ENCODE measurements at regions not wholly inside any gene's neighbourhood (a gene's known extent, or its start where the extent isn't known, plus 50 kb on each side); places are given as distances from the start of the nearest gene placed in this dataset.

DNA sequence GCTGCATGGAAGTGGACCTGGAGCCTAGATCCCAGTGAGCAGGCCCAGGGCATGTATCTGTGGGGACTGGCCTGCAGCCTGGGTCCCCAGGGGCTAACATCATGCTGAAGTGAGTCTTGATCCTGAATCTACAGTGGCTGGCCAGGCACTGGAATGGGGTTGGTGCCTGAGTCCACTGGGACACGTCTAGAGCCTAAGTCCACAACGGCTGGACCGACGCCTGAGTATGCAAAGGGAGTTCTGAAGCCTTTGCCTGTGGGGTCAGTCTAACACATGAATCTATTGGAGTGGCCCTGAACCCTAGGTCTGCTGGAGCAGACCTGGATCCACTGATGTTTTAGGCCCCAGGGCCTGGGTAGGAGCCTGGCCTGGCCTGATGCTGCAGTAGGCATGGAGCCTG is 665.5 kb downstream of the DCDC2C start:
- H3K9me3 Mint-ChIP-seq = peaks cover 17% of the 10 kb centered on the region
- no peak overlapping the region for H3K4me3 Mint-ChIP-seq
- ATAC-seq = no peak
- H3K4me1 Mint-ChIP-seq = no peaks in the 10 kb centered on the region
- no peaks in the 10 kb centered on the region for H3K36me3 Mint-ChIP-seq
- H3K27me3 Mint-ChIP-seq = no peaks in the 10 kb centered on the region
- no peak overlapping the region for H3K27ac Mint-ChIP-seq

DNA sequence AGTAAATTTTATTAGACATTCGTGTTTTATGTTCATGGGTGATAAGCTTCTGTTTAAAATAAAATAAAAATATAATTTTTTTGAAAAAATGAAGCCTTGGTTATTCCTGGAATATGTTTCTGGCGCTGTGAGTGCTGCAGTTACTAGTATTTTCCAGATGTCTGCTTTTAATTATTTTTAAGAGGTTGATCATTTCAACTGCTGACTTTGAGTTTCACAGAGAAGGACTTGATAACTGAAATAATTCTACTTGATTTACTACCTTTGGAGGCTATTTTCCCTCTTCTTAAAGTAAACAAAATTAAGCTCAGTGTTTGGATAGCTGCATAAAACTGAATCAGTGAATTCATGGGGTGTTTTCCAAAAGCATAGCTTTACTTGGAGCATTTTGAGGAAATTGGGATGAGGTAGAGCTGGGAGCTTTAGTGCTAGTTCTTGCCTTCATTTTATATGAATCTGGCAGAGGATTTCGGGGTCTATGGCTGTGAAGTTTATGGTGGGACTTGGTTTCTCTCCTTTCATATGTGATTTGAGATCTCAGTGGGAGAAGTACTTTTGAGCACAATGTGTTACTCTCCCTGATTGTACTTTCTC is 666.5 kb downstream of the DCDC2C start:
- H3K27me3 Mint-ChIP-seq = no peaks in the 10 kb centered on the region
- no peak overlapping the region for H3K27ac Mint-ChIP-seq
- H3K4me1 Mint-ChIP-seq = no peaks in the 10 kb centered on the region
- no peaks in the 10 kb centered on the region for H3K36me3 Mint-ChIP-seq
- ATAC-seq = no peak
- H3K4me3 Mint-ChIP-seq = no peak overlapping the region
- H3K9me3 Mint-ChIP-seq = peaks cover 17% of the 10 kb centered on the region

DNA sequence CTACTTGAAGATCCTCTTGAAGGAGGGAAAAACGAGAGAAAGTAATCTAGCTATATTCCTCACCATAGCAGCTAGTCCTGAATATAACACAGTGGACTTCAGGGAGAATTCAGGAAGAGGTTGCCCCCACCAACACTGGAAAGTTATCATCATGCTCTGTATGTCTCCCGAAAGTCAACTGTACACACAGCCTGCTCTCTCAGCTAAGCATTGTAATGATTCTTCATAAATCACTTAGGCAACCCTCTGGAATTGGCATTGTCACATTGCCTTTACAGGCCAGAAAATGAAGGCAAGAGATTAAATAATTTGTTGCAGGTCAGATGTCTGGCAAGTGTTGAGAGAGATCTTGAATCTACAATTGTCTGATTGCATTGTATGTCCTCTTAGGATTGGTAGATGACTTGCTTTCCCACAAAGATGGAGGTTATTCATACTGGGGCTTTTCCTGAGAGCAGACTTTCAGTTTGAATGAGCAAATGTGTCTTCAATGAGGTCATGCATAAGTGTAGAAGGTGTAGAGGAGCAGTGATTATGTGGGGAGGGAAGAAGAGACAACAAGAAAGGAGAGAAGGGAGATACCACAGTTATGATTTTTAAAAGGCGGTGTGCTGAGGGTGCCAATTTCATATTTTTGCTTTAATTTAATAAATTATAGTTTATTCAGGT is 667.2 kb downstream of the DCDC2C start:
- Mint-ChIP-seq H3K36me3 (no peaks in the 10 kb centered on the region), H3K27me3 (no peaks in the 10 kb centered on the region), H3K9me3 (peaks cover 17% of the 10 kb centered on the region), H3K27ac (no peak overlapping the region), H3K4me3 (no peak overlapping the region), H3K4me1 (no peaks in the 10 kb centered on the region)
- ATAC-seq = no peak

DNA sequence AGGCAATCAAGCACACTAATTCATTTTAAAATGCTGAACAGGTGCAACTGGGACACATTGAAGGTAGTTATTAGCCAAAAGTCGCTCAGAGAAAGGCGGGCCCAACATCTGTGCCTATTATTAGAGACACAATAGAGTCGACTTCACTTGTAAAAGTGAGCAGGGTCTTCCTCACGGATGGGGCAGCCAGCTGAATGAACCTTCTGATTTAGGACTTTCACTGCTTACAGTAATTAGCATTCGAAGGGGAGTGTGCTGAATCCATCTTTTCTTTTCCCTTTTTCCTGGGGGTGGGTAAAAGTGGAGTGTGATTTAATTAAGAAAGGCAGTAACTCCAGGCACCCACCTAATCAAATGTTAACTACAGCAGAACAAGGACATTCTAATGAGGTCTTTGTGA is 677.7 kb downstream of the DCDC2C start:
- H3K27me3 Mint-ChIP-seq = no peaks in the 10 kb centered on the region
- ATAC-seq = no peak
- no peaks in the 10 kb centered on the region for H3K36me3 Mint-ChIP-seq
- H3K4me1 Mint-ChIP-seq = no peaks in the 10 kb centered on the region
- H3K27ac Mint-ChIP-seq = no peak overlapping the region
- H3K4me3 Mint-ChIP-seq = no peak overlapping the region
- H3K9me3 Mint-ChIP-seq = peaks cover 8% of the 10 kb centered on the region

DNA sequence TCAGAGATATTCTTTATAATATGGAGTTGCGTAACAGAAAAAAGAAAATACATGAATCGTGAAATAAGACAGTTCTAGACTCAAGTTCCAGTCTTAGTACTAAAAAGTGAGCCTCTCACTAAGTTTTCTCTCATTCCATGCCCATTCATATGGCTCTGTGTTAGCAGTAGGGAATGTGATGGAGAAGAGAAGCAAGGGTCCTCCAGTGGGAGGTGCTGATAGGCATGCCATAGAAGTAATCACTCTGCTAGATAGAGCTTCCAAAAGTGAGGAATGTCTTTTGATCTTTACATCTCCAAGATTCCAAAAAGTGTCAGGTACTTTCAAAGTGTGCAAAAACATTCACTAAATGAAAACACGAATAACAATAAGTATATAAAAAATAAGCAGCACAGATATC is 678.4 kb downstream of the DCDC2C start:
- Mint-ChIP-seq H3K27ac (no peak overlapping the region), H3K4me1 (no peaks in the 10 kb centered on the region), H3K36me3 (no peaks in the 10 kb centered on the region), H3K9me3 (peaks cover 6% of the 10 kb centered on the region), H3K4me3 (no peak overlapping the region), H3K27me3 (no peaks in the 10 kb centered on the region)
- no peak for ATAC-seq

DNA sequence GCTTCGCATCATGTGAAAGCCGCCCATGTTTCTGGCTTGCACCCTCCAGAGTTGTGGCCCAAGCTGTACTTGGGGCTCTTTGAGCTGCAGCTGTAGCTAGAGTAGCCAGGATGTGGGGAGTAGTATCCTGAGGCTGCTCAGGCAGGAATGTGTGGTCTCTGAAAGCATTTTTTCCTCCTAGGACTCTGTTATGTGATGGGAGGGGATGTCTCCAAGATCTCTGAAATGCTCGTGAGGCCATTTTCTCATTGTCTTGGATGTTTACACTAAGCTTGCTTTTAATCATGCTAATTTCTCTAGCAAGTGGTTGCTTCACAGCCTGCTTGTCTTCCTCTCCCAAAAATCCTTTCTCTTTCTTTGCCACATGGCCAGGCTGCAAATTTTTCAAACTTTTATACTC is 687.6 kb downstream of the DCDC2C start:
- H3K4me1 Mint-ChIP-seq = no peaks in the 10 kb centered on the region
- no peak for ATAC-seq
- no peak overlapping the region for H3K27ac Mint-ChIP-seq
- H3K36me3 Mint-ChIP-seq = no peaks in the 10 kb centered on the region
- H3K4me3 Mint-ChIP-seq = no peak overlapping the region
- H3K27me3 Mint-ChIP-seq = no peaks in the 10 kb centered on the region
- H3K9me3 Mint-ChIP-seq = peaks cover 13% of the 10 kb centered on the region

DNA sequence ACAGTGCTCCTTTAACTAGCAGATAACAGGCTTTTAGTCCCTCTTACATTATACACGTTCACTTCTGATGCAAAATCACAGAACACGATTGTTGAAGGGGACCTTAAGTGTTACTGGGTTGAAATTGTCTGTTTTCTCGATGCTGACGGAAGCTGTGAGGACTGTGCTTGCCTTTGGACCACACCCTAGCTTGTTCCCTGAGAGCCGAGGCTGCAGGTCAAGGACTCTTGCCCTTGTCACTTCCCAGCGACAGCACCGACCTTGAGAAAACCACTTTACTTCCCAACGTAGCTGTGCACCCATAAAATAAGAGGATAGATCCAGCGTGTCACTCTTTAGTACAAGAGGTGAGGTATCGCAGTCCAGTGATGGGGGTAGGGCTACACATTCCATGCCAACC is 701.0 kb downstream of the DCDC2C start:
- Mint-ChIP-seq H3K9me3 (peaks cover 3% of the 10 kb centered on the region), H3K4me1 (no peaks in the 10 kb centered on the region), H3K27me3 (no peaks in the 10 kb centered on the region)

DNA sequence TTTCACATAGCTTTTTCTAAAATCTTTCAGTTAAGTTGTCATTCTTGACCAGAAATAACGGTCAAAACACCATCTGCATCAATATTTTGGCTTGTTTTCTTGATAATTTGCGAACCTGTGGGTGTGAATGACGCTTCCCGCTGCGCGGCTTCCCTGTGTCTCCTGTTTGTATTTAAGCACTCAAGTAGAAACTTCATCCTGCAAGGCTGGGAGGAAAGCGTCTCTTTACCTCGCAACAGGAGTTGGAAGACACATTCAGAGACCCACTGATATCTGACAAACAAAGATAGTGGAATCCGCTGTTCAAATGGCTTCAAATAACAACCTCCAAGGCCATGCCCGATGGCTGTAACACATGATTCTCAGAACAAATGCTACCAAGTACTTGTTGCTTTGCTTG is 704.9 kb downstream of the DCDC2C start:
- H3K36me3 Mint-ChIP-seq = no peaks in the 10 kb centered on the region
- H3K4me1 Mint-ChIP-seq = no peaks in the 10 kb centered on the region
- no peaks in the 10 kb centered on the region for H3K27me3 Mint-ChIP-seq
- H3K4me3 Mint-ChIP-seq = no peak overlapping the region
- ATAC-seq = no peak
- H3K27ac Mint-ChIP-seq = no peak overlapping the region
- H3K9me3 Mint-ChIP-seq = peaks cover 2% of the 10 kb centered on the region

More for the DNA sequence above, 701.0 kb downstream of the DCDC2C start:
- Mint-ChIP-seq H3K36me3 (no peaks in the 10 kb centered on the region), H3K27ac (no peak overlapping the region), H3K4me3 (no peak overlapping the region)
- ATAC-seq = no peak

DNA sequence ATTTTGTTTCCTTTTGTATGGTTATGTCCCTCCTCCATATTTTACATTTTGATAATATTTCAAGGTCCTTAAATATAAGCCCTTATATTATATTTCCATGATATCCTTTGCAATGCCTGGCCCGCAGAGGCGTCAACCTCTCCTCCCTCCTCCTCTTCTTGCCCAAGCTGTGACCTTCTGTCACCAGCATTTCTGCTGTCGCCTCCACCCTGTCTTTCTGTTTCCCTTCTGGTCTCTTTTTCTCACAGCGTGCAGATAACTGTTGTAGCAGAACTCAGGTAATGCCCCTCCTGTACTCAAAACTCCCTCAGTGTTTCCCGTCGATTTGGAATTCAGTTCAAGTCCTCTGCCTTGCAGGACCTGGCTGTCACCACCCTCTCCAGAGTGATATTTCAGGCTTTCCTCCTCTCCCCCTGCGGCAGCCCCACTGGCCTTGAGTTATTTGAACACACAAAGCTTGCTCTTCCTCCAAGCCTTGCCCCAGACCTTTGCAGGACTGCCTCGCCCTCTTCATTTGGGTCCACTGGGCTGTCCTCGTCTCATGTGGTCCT is 709.3 kb downstream of the DCDC2C start:
- H3K27ac Mint-ChIP-seq = no peak overlapping the region
- no peaks in the 10 kb centered on the region for H3K36me3 Mint-ChIP-seq
- H3K27me3 Mint-ChIP-seq = no peaks in the 10 kb centered on the region
- no peak for ATAC-seq
- H3K4me1 Mint-ChIP-seq = no peaks in the 10 kb centered on the region
- H3K9me3 Mint-ChIP-seq = peaks cover 8% of the 10 kb centered on the region
- H3K4me3 Mint-ChIP-seq = no peak overlapping the region

DNA sequence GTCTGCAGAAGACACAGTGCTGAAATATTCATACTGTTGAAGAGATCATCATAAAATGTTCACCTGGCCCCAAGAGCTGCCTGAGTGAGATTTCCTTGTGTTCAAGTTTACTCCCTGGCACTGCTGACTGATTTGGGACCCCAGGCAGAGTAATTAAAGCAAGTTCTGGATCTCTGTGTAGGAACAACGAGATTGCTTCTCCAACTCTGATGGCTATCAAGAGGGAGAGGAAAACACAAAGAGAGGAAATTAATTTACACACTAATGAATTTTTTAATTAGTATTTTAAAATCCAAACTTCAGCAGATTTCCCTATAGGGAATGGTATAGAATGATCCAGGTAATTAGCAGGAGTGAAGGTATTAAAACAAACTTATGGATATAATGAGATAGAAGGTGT is 711.8 kb downstream of the DCDC2C start:
- H3K4me1 Mint-ChIP-seq = no peaks in the 10 kb centered on the region
- no peak overlapping the region for H3K27ac Mint-ChIP-seq
- H3K4me3 Mint-ChIP-seq = no peak overlapping the region
- no peak for ATAC-seq
- no peaks in the 10 kb centered on the region for H3K36me3 Mint-ChIP-seq
- H3K9me3 Mint-ChIP-seq = peaks cover 7% of the 10 kb centered on the region
- H3K27me3 Mint-ChIP-seq = no peaks in the 10 kb centered on the region

DNA sequence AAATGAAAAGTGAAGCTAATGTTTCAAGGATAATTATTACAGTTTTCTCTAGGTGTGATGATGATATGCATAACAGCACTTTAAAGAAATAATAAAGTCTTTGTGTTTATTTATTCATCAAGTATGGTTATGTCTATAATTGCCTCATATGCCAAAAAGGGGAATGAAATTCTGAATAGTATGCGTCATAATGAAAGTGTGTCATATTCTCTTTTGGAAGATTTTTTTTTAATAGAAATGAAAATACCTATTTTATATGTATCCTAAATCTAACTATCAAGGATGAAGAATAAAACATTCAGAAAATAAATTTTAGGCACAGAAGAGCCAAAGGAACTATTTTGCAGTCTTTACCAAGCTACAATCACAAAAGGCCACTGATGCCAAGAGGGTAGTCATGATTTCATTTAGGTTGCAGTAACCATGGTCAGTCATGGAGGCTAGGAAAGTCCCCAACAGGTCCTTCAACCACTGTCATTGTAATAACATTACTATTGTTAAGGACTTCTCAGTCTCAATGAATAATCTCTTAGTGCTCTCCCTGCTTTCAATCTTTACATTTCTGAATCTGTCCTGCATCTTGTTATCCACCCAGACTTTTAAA is 712.5 kb downstream of the DCDC2C start:
- Mint-ChIP-seq H3K27me3 (no peaks in the 10 kb centered on the region), H3K36me3 (no peaks in the 10 kb centered on the region), H3K9me3 (peaks cover 6% of the 10 kb centered on the region), H3K4me1 (no peaks in the 10 kb centered on the region), H3K27ac (no peak overlapping the region), H3K4me3 (no peak overlapping the region)
- ATAC-seq = no peak

DNA sequence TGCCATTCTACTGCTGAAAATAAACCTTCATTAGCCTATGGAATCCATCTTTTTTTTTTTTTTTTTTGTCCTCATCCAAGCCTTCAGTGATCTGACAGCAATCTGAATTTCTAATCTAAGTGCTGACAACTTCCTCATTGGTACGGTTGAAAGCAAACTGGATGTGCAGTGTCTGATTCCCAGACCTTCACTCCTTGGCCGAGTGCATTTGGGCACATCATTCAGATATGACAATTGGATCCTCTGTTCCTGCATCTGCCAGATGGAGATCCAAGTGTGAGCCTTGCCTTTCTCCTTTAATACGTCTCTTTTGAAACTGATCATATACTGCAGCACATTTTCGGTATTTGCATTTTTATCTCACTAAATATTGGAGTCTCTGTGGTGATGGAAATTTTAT is 713.1 kb downstream of the DCDC2C start:
- Mint-ChIP-seq H3K27me3 (no peaks in the 10 kb centered on the region), H3K4me1 (no peaks in the 10 kb centered on the region), H3K4me3 (no peak overlapping the region), H3K9me3 (peaks cover 6% of the 10 kb centered on the region), H3K36me3 (no peaks in the 10 kb centered on the region), H3K27ac (no peak overlapping the region)
- ATAC-seq = no peak

DNA sequence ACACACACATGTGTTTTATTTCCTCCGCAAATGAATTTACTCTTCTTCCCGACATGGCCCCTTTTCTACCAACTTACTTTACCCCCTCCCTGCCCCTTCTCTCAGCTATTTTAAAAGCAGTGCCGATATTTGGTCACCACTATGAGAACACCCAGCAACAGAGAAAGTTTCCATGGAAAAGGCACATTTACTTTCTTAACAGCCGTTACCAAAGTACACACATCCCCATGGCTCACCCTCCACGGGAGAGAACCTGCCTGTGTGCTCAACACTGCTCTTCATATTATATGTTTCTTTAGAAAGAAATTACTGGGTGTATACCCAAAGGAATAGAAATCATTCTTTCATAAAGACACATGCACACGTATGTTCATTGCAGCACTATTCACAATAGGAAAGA is 714.4 kb downstream of the DCDC2C start:
- Mint-ChIP-seq H3K27ac (no peak overlapping the region), H3K4me1 (no peaks in the 10 kb centered on the region), H3K4me3 (no peak overlapping the region), H3K9me3 (peaks cover 6% of the 10 kb centered on the region), H3K36me3 (no peaks in the 10 kb centered on the region), H3K27me3 (no peaks in the 10 kb centered on the region)
- ATAC-seq = no peak

DNA sequence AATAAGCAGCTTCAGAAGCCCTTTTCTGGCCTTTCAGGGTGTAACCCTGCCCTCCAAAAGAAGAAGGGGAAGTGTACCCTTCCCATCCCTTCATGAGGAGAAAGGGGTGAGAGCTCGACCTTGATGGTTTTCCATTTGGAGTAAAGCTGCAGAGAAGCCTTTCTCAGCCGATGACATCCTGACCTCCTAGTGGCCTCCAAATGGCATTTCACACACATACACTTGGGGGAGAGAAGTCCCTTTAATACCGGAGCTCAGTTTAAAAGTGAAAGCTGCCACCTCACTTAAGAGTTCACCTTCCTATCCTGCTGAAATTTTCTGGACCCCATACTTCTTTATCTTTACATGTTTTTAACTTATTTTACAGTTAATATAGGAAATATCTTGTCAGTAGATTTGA is 716.7 kb downstream of the DCDC2C start:
- Mint-ChIP-seq H3K36me3 (no peaks in the 10 kb centered on the region), H3K27me3 (no peaks in the 10 kb centered on the region), H3K4me1 (no peaks in the 10 kb centered on the region), H3K4me3 (no peak overlapping the region), H3K9me3 (peaks cover 6% of the 10 kb centered on the region), H3K27ac (no peak overlapping the region)
- no peak for ATAC-seq

DNA sequence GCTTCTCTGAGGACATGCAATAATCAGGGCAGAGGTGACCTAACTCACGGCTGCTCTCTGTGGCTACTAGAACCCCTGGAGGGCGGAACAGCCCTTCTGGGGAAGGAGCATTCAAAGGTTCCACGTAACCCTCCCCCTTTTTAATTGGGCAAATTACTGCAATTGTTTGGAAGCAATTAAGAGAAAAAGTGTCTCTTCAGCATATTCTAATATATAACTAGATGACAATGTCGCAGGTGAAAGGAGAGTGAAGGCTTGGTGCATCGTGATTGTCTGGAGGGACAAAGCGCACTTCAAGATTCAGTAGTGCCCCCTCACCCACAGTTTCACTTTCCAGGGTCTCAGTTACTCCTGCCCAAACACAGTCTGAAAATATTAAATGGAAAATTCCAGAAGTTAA is 720.8 kb downstream of the DCDC2C start:
- Mint-ChIP-seq H3K27me3 (no peaks in the 10 kb centered on the region), H3K9me3 (no peaks in the 10 kb centered on the region), H3K4me1 (no peaks in the 10 kb centered on the region), H3K36me3 (no peaks in the 10 kb centered on the region), H3K4me3 (no peak overlapping the region), H3K27ac (no peak overlapping the region)
- ATAC-seq = no peak

DNA sequence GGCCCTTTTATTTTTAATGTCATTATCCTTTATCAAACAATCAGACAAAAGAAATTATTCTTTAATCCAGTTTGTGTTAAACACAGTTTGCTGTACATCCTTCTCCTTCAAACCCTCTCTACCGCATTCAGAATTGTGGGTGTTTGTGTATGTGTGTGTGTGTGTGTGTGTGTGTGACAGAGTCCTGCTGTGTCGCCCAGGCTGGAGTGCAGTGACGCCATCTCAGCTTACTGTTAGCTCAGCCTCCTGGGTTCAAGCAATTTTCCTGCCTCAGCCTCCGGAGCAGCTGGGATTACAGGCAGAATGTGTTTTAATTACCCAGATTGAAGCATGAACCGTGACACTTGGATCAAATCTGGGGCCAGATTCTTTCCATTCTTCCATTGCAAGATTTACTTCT is 723.7 kb downstream of the DCDC2C start:
- Mint-ChIP-seq H3K27ac (no peak overlapping the region), H3K4me3 (no peak overlapping the region), H3K27me3 (no peaks in the 10 kb centered on the region), H3K36me3 (no peaks in the 10 kb centered on the region), H3K4me1 (no peaks in the 10 kb centered on the region), H3K9me3 (no peaks in the 10 kb centered on the region)
- ATAC-seq = no peak
